ENCODE measurements at regions not wholly inside any gene's neighbourhood (a gene's known extent, or its start where the extent isn't known, plus 50 kb on each side); places are given as distances from the start of the nearest gene placed in this dataset.
"Not testable (repeated sequence)": the region's sequence is repeated elsewhere in the genome, so short reads cannot be mapped to it uniquely, and the experiment has no call there.

- H3K4me1 ChIP-seq (ENCODE audit: control insufficient read depth, insufficient read depth, low read length, poor library complexity, severe bottlenecking); H3K4me3 ChIP-seq (ENCODE audit: extremely low read depth, insufficient read depth, low read length, poor library complexity, severe bottlenecking); H3K36me3 ChIP-seq (ENCODE audit: control insufficient read depth, insufficient read depth, low read length); H3K9me3 ChIP-seq (ENCODE audit: control insufficient read depth, low read length); H3K27ac ChIP-seq (ENCODE audit: low read depth, low read length, severe bottlenecking): not testable (repeated sequence)
- 77 to 86% methylated on average over 4 to 5 of the region's 5 CpGs for WGBS, 2 experiments (ENCODE audit: insufficient coverage in 2 of 2)
Observed at GRCh38 chr15:31724903-31725302, 305.4 kb upstream of the CHRNA7 start.

GRCh38 chr15:31725619-31726018 lies 304.7 kb upstream of the CHRNA7 start:
- H3K27ac ChIP-seq (ENCODE audit: low read depth, low read length, severe bottlenecking); H3K36me3 ChIP-seq (ENCODE audit: control insufficient read depth, insufficient read depth, low read length); H3K4me3 ChIP-seq (ENCODE audit: extremely low read depth, insufficient read depth, low read length, poor library complexity, severe bottlenecking); H3K9me3 ChIP-seq (ENCODE audit: control insufficient read depth, low read length); H3K4me1 ChIP-seq (ENCODE audit: control insufficient read depth, insufficient read depth, low read length, poor library complexity, severe bottlenecking): not testable (repeated sequence)
- no CpG with 5 or more reads among the region's 3 CpGs for WGBS, 2 experiments (ENCODE audit: insufficient coverage in 2 of 2)

- Histone ChIP-seq H3K4me1 (ENCODE audit: control insufficient read depth, insufficient read depth, low read length, poor library complexity, severe bottlenecking) (no peaks in the 10 kb centered on the region), H3K27ac (ENCODE audit: low read depth, low read length, severe bottlenecking) (no peak overlapping the region), H3K4me3 (ENCODE audit: extremely low read depth, insufficient read depth, low read length, poor library complexity, severe bottlenecking) (no peak overlapping the region), H3K9me3 (ENCODE audit: control insufficient read depth, low read length) (no peaks in the 10 kb centered on the region), H3K36me3 (ENCODE audit: control insufficient read depth, insufficient read depth, low read length) (no peaks in the 10 kb centered on the region)
- WGBS, 2 experiments (ENCODE audit: insufficient coverage in 2 of 2), result 58 to 72% methylated on average over 3 of the region's 3 CpGs
Observed at GRCh38 chr15:31727612-31728011, 302.7 kb upstream of the CHRNA7 start.

GRCh38 chr15:31732726-31733125 lies 297.6 kb upstream of the CHRNA7 start:
- no peak overlapping the region for H3K27ac ChIP-seq (ENCODE audit: low read depth, low read length, severe bottlenecking)
- H3K4me3 ChIP-seq (ENCODE audit: extremely low read depth, insufficient read depth, low read length, poor library complexity, severe bottlenecking), result no peak overlapping the region
- no peaks in the 10 kb centered on the region for H3K36me3 ChIP-seq (ENCODE audit: control insufficient read depth, insufficient read depth, low read length)
- 62 to 89% methylated on average over 1 of the region's 3 CpGs for WGBS, 2 experiments (ENCODE audit: insufficient coverage in 2 of 2)
- no peaks in the 10 kb centered on the region for H3K9me3 ChIP-seq (ENCODE audit: control insufficient read depth, low read length)
- H3K4me1 ChIP-seq (ENCODE audit: control insufficient read depth, insufficient read depth, low read length, poor library complexity, severe bottlenecking), result no peaks in the 10 kb centered on the region

GRCh38 chr15:31733424-31733823 lies 296.9 kb upstream of the CHRNA7 start:
- Histone ChIP-seq H3K9me3 (ENCODE audit: control insufficient read depth, low read length) (no peaks in the 10 kb centered on the region), H3K4me3 (ENCODE audit: extremely low read depth, insufficient read depth, low read length, poor library complexity, severe bottlenecking) (no peak overlapping the region), H3K27ac (ENCODE audit: low read depth, low read length, severe bottlenecking) (no peak overlapping the region), H3K36me3 (ENCODE audit: control insufficient read depth, insufficient read depth, low read length) (no peaks in the 10 kb centered on the region), H3K4me1 (ENCODE audit: control insufficient read depth, insufficient read depth, low read length, poor library complexity, severe bottlenecking) (no peaks in the 10 kb centered on the region)
- WGBS, 2 experiments (ENCODE audit: insufficient coverage in 2 of 2), result 88 to 100% methylated on average over 1 to 4 of the region's 4 CpGs

GRCh38 chr15:31740203-31740602 lies 290.1 kb upstream of the CHRNA7 start:
- 55 to 59% methylated on average over 9 of the region's 9 CpGs for WGBS, 2 experiments (ENCODE audit: insufficient coverage in 2 of 2)
- no peaks in the 10 kb centered on the region for H3K36me3 ChIP-seq (ENCODE audit: control insufficient read depth, insufficient read depth, low read length)
- H3K4me1 ChIP-seq (ENCODE audit: control insufficient read depth, insufficient read depth, low read length, poor library complexity, severe bottlenecking), result peaks cover 5% of the 10 kb centered on the region
- no peaks in the 10 kb centered on the region for H3K9me3 ChIP-seq (ENCODE audit: control insufficient read depth, low read length)
- no peak overlapping the region for H3K27ac ChIP-seq (ENCODE audit: low read depth, low read length, severe bottlenecking)
- H3K4me3 ChIP-seq (ENCODE audit: extremely low read depth, insufficient read depth, low read length, poor library complexity, severe bottlenecking), result no peak overlapping the region

GRCh38 chr15:31745841-31746240 lies 284.5 kb upstream of the CHRNA7 start:
- Histone ChIP-seq H3K4me3 (ENCODE audit: extremely low read depth, insufficient read depth, low read length, poor library complexity, severe bottlenecking) (no peak overlapping the region), H3K4me1 (ENCODE audit: control insufficient read depth, insufficient read depth, low read length, poor library complexity, severe bottlenecking) (no peaks in the 10 kb centered on the region), H3K36me3 (ENCODE audit: control insufficient read depth, insufficient read depth, low read length) (no peaks in the 10 kb centered on the region), H3K9me3 (ENCODE audit: control insufficient read depth, low read length) (no peaks in the 10 kb centered on the region), H3K27ac (ENCODE audit: low read depth, low read length, severe bottlenecking) (no peak overlapping the region)

GRCh38 chr15:31752065-31752762 lies 278.1 kb upstream of the CHRNA7 start:
- no peaks in the 10 kb centered on the region for H3K9me3 ChIP-seq (ENCODE audit: control insufficient read depth, low read length)
- no peaks in the 10 kb centered on the region for H3K36me3 ChIP-seq (ENCODE audit: control insufficient read depth, insufficient read depth, low read length)
- no CpG with 5 or more reads among the region's 2 CpGs for WGBS, 2 experiments (ENCODE audit: insufficient coverage in 2 of 2)
- no peak overlapping the region for H3K4me3 ChIP-seq (ENCODE audit: extremely low read depth, insufficient read depth, low read length, poor library complexity, severe bottlenecking)
- H3K4me1 ChIP-seq (ENCODE audit: control insufficient read depth, insufficient read depth, low read length, poor library complexity, severe bottlenecking), result no peaks in the 10 kb centered on the region
- no peak overlapping the region for H3K27ac ChIP-seq (ENCODE audit: low read depth, low read length, severe bottlenecking)

- Histone ChIP-seq H3K4me1 (ENCODE audit: control insufficient read depth, insufficient read depth, low read length, poor library complexity, severe bottlenecking) (no peaks in the 10 kb centered on the region), H3K9me3 (ENCODE audit: control insufficient read depth, low read length) (no peaks in the 10 kb centered on the region), H3K27ac (ENCODE audit: low read depth, low read length, severe bottlenecking) (no peak overlapping the region), H3K4me3 (ENCODE audit: extremely low read depth, insufficient read depth, low read length, poor library complexity, severe bottlenecking) (no peak overlapping the region), H3K36me3 (ENCODE audit: control insufficient read depth, insufficient read depth, low read length) (no peaks in the 10 kb centered on the region)
- WGBS, 2 experiments (ENCODE audit: insufficient coverage in 2 of 2), result 89 to 100% methylated on average over 1 of the region's 3 CpGs
Observed at GRCh38 chr15:31752905-31753304, 277.4 kb upstream of the CHRNA7 start.

GRCh38 chr15:31758126-31758525 lies 272.2 kb upstream of the CHRNA7 start:
- WGBS, 2 experiments (ENCODE audit: insufficient coverage in 2 of 2), result 81 to 84% methylated on average over 4 to 5 of the region's 5 CpGs
- no peaks in the 10 kb centered on the region for H3K36me3 ChIP-seq (ENCODE audit: control insufficient read depth, insufficient read depth, low read length)
- no peaks in the 10 kb centered on the region for H3K9me3 ChIP-seq (ENCODE audit: control insufficient read depth, low read length)
- H3K4me3 ChIP-seq (ENCODE audit: extremely low read depth, insufficient read depth, low read length, poor library complexity, severe bottlenecking), result no peak overlapping the region
- H3K27ac ChIP-seq (ENCODE audit: low read depth, low read length, severe bottlenecking), result no peak overlapping the region
- H3K4me1 ChIP-seq (ENCODE audit: control insufficient read depth, insufficient read depth, low read length, poor library complexity, severe bottlenecking), result peaks cover 2% of the 10 kb centered on the region

GRCh38 chr15:31768055-31768454 lies 262.3 kb upstream of the CHRNA7 start:
- no peaks in the 10 kb centered on the region for H3K9me3 ChIP-seq (ENCODE audit: control insufficient read depth, low read length)
- H3K36me3 ChIP-seq (ENCODE audit: control insufficient read depth, insufficient read depth, low read length), result no peaks in the 10 kb centered on the region
- H3K4me1 ChIP-seq (ENCODE audit: control insufficient read depth, insufficient read depth, low read length, poor library complexity, severe bottlenecking), result no peaks in the 10 kb centered on the region
- WGBS, 2 experiments (ENCODE audit: insufficient coverage in 2 of 2), result 94% methylated on average over 7 of the region's 13 CpGs
- H3K27ac ChIP-seq (ENCODE audit: low read depth, low read length, severe bottlenecking), result no peak overlapping the region
- no peak overlapping the region for H3K4me3 ChIP-seq (ENCODE audit: extremely low read depth, insufficient read depth, low read length, poor library complexity, severe bottlenecking)

Measured in mesodermal cell (in vitro differentiated cells).